PC-3 (cell line): ENCODE measurements at regions not wholly inside any gene's neighbourhood (a gene's known extent, or its start where the extent isn't known, plus 50 kb on each side); places are given as distances from the start of the nearest gene placed in this dataset.

Experiments
- ATAC-seq: fragments of 200-7000 bp; cut with Tn5 transposase; 2 replicates; pipeline ENCODE4 v1.9.1; 2020; ENCODE audit warnings: mild to moderate bottlenecking, moderate library complexity
- BruUV-seq: library from RNA; stranded (reverse); fragments of 400-500 nt; replicated peaks from 2 replicates; lab custom pipeline; 2021; lab: Mats Ljungman, UMichigan
- CTCF ChIA-PET: fragments of 300-600 bp; sonication (Branson Sonifier 250); formaldehyde crosslinking; loops from one replicate; lab custom pipeline; 2022; ENCODE audit warnings: antibody characterized with exemption; lab: Charles Lee
- POLR2A ChIA-PET: fragments of 300-600 bp; sonication (Branson Sonifier 250); formaldehyde crosslinking; loops from one replicate; lab custom pipeline; 2022; ENCODE audit warnings: antibody characterized with exemption; ENCODE audit not compliant: unreplicated experiment; lab: Charles Lee
- DNase-seq: peaks from one replicate; pipeline ENCODE4 v3.0.0-alpha.2; 2015
- H2AFZ ChIP-seq: fragments of 300-600 bp; sonication (generic); 2 replicates; pipeline ENCODE4 v1.6.0; 2016; ENCODE audit warnings: antibody characterized with exemption, low read length
- H3F3A ChIP-seq: fragments of 300-600 bp; sonication (generic); one replicate; pipeline ENCODE4 v1.6.0; 2017; ENCODE audit warnings: antibody characterized with exemption, low read length, control low read depth, mild to moderate bottlenecking; ENCODE audit not compliant: unreplicated experiment
- H3K27ac ChIP-seq: fragments of 300-600 bp; sonication (generic); 2 replicates; pipeline ENCODE4 v1.5.1; 2016; ENCODE audit warnings: mild to moderate bottlenecking, low read length
- H3K27me3 ChIP-seq: fragments of 300-600 bp; sonication (generic); 2 replicates; pipeline ENCODE4 v1.6.1; 2016; ENCODE audit warnings: low read length, mixed read lengths
- H3K36me3 ChIP-seq: fragments of 300-600 bp; sonication (generic); 2 replicates; pipeline ENCODE4 v1.6.1; 2016; ENCODE audit warnings: low read depth, mixed run types, low read length, mixed read lengths
- H3K4me1 ChIP-seq: fragments of 300-600 bp; sonication (generic); 2 replicates; pipeline ENCODE4 v1.5.1; 2016; ENCODE audit warnings: low read length; ENCODE audit not compliant: insufficient read depth
- H3K4me2 ChIP-seq: fragments of 300-600 bp; sonication (generic); 2 replicates; pipeline ENCODE4 v1.6.0; 2016; ENCODE audit warnings: low read length
- H3K4me3 ChIP-seq: fragments of 300-600 bp; sonication (generic); 2 replicates; pipeline ENCODE4 v1.5.1; 2016; ENCODE audit warnings: mild to moderate bottlenecking, low read length, mixed read lengths
- H3K79me2 ChIP-seq: fragments of 300-600 bp; sonication (generic); 2 replicates; pipeline ENCODE4 v1.6.1; 2017; ENCODE audit warnings: low read length, mixed read lengths
- H3K9ac ChIP-seq: fragments of 300-600 bp; sonication (generic); 2 replicates; pipeline ENCODE4 v1.6.0; 2016; ENCODE audit warnings: mild to moderate bottlenecking, low read length
- H3K9me2 ChIP-seq: fragments of 300-600 bp; sonication (generic); replicated peaks from 2 replicates; pipeline ENCODE4 v1.6.1; 2016; ENCODE audit warnings: mixed run types, low read length, mixed read lengths
- H3K9me3 ChIP-seq: fragments of 300-600 bp; sonication (generic); 2 replicates; pipeline ENCODE4 v1.6.1; 2016; ENCODE audit warnings: low read length, mixed read lengths
- H4K20me1 ChIP-seq: fragments of 300-600 bp; sonication (generic); 2 replicates; pipeline ENCODE4 v1.6.1; 2016; ENCODE audit warnings: low read length, mixed read lengths
- CTCF ChIP-seq: fragments of 300-600 bp; sonication (generic); conservative IDR thresholded peaks from 2 replicates; pipeline ENCODE4 v1.5.1; 2017; ENCODE audit warnings: antibody characterized with exemption, low read depth, mild to moderate bottlenecking, low read length
- EZH2 ChIP-seq: fragments of 300-600 bp; sonication (generic); IDR thresholded peaks from one replicate; pipeline ENCODE4 v1.6.1; 2017; ENCODE audit warnings: antibody characterized with exemption, mild to moderate bottlenecking, low read length; ENCODE audit not compliant: unreplicated experiment
- EZH2phosphoT487 ChIP-seq: fragments of 300-600 bp; sonication (generic); IDR thresholded peaks from 2 replicates; pipeline ENCODE4 v1.6.1; 2018; ENCODE audit warnings: mild to moderate bottlenecking, antibody characterized with exemption, low read length, borderline replicate concordance
- intact Hi-C: fragments of 100-400 bp; cut with micrococcal nuclease; formaldehyde crosslinking; loops from 2 replicates; pipeline ENCODE4 v1.9.0; 2023

- no peaks in the 10 kb centered on the region for H3K79me2 ChIP-seq
- no peaks in the 10 kb centered on the region for H3K9me2 ChIP-seq
- no TSS peak for BruUV-seq
- TF ChIP-seq CTCF (no peak), EZH2 (no peak), EZH2phosphoT487 (no peak)
- no peaks in the 10 kb centered on the region for H3K4me1 ChIP-seq
- no peak overlapping the region for H3K9ac ChIP-seq
- no peak overlapping the region for H2AFZ ChIP-seq
- POLR2A ChIA-PET = no interaction called here
- no peaks in the 10 kb centered on the region for H3K36me3 ChIP-seq
- intact Hi-C loops = no loop called here
- no peaks in the 10 kb centered on the region for H4K20me1 ChIP-seq
- CTCF ChIA-PET = no interaction called here
- peaks cover 9% of the 10 kb centered on the region; the same call in 1 of the 2 replicates for H3K9me3 ChIP-seq
- no peak for DNase-seq
- no peaks in the 10 kb centered on the region for H3F3A ChIP-seq
- H3K4me3 ChIP-seq = no peak overlapping the region
- no peak overlapping the region for H3K27ac ChIP-seq
- ATAC-seq = no peak
- no peak overlapping the region for H3K4me2 ChIP-seq
- no peaks in the 10 kb centered on the region for H3K27me3 ChIP-seq
Measured at GRCh38 chr3:176262071-176262470, 935.2 kb downstream of the TBL1XR1 start.

- BruUV-seq = no TSS peak
- H3K9ac ChIP-seq = no peak overlapping the region
- ATAC-seq (no peak), DNase-seq (no peak)
- ChIA-PET CTCF (no interaction called here), POLR2A (no interaction called here)
- H3K79me2 ChIP-seq = no peaks in the 10 kb centered on the region
- H3K9me2 ChIP-seq = no peaks in the 10 kb centered on the region
- no peaks in the 10 kb centered on the region for H3K36me3 ChIP-seq
- no peaks in the 10 kb centered on the region for H3F3A ChIP-seq
- intact Hi-C loops = no loop called here
- no peaks in the 10 kb centered on the region for H3K27me3 ChIP-seq
- no peak overlapping the region for H3K4me3 ChIP-seq
- H3K4me1 ChIP-seq = no peaks in the 10 kb centered on the region
- no peak overlapping the region for H2AFZ ChIP-seq
- H4K20me1 ChIP-seq = no peaks in the 10 kb centered on the region
- no peak overlapping the region for H3K4me2 ChIP-seq
- H3K9me3 ChIP-seq = no peaks in the 10 kb centered on the region
- TF ChIP-seq EZH2phosphoT487 (no peak), CTCF (no peak), EZH2 (no peak)
- H3K27ac ChIP-seq = no peak overlapping the region
Measured at GRCh38 chr3:176247191-176247590, 950.1 kb downstream of the TBL1XR1 start.

GRCh38 chr3:176219970-176220369 lies 977.3 kb downstream of the TBL1XR1 start:
- no peaks in the 10 kb centered on the region for H3K9me2 ChIP-seq
- no peak overlapping the region for H3K4me3 ChIP-seq
- no peak overlapping the region for H3K27ac ChIP-seq
- H3K36me3 ChIP-seq = no peaks in the 10 kb centered on the region
- BruUV-seq = no TSS peak
- no peaks in the 10 kb centered on the region for H3K27me3 ChIP-seq
- no peak overlapping the region for H3K9ac ChIP-seq
- ChIA-PET POLR2A (no interaction called here), CTCF (no interaction called here)
- H3K4me1 ChIP-seq = no peaks in the 10 kb centered on the region
- no peaks in the 10 kb centered on the region for H3F3A ChIP-seq
- no peak overlapping the region for H3K4me2 ChIP-seq
- intact Hi-C loops = no loop called here
- no peaks in the 10 kb centered on the region for H3K79me2 ChIP-seq
- DNase-seq (no peak), ATAC-seq (no peak)
- TF ChIP-seq EZH2phosphoT487 (no peak), CTCF (no peak), EZH2 (no peak)
- H4K20me1 ChIP-seq = no peaks in the 10 kb centered on the region
- no peak overlapping the region for H2AFZ ChIP-seq
- no peaks in the 10 kb centered on the region for H3K9me3 ChIP-seq
